WTC11 (cell line): ENCODE measurements at regions not wholly inside any gene's neighbourhood (a gene's known extent, or its start where the extent isn't known, plus 50 kb on each side); places are given as distances from the start of the nearest gene placed in this dataset.

Experiments used
- CREM ChIP-seq: sonication (generic); formaldehyde crosslinking; IDR thresholded peaks from 2 replicates; pipeline ENCODE4 v1.8.1; 2022; ENCODE audit warnings: mild to moderate bottlenecking, missing genetic modification reagents, moderate library complexity
- FOXJ3 ChIP-seq: sonication (generic); formaldehyde crosslinking; IDR thresholded peaks from 2 replicates; pipeline ENCODE4 v1.9.0; 2021; ENCODE audit warnings: missing genetic modification reagents, mild to moderate bottlenecking, borderline replicate concordance
- NFE2L1 ChIP-seq: sonication (generic); formaldehyde crosslinking; IDR thresholded peaks from 2 replicates; pipeline ENCODE4 v1.8.1; 2023; ENCODE audit warnings: missing genetic modification reagents
- NR2C2 ChIP-seq: sonication (generic); formaldehyde crosslinking; IDR thresholded peaks from 2 replicates; pipeline ENCODE4 v1.8.0; 2022; ENCODE audit warnings: mild to moderate bottlenecking, missing genetic modification reagents
- SMAD4 ChIP-seq: sonication (generic); formaldehyde crosslinking; IDR thresholded peaks from 2 replicates; pipeline ENCODE4 v1.8.0; 2022; ENCODE audit warnings: mild to moderate bottlenecking, missing genetic modification reagents
- TF ChIP-seq, protein P1 (sequence below): fragments of 250-450 bp; sonication (Bioruptor Pico); IDR thresholded peaks from 2 replicates; pipeline ENCODE4 v1.9.0; 2021; ENCODE audit warnings: mild to moderate bottlenecking
- TF ChIP-seq, protein P2 (sequence below): fragments of 200-600 bp; IDR thresholded peaks from 2 replicates; pipeline ENCODE4 v1.8.0; 2022; ENCODE audit warnings: antibody characterized with exemption
- TF ChIP-seq, protein P3 (sequence below): sonication (generic); formaldehyde crosslinking; IDR thresholded peaks from 2 replicates; pipeline ENCODE4 v1.8.0; 2022; ENCODE audit warnings: mild to moderate bottlenecking, missing genetic modification reagents
- TF ChIP-seq, protein P4 (sequence below): sonication (generic); formaldehyde crosslinking; IDR thresholded peaks from 2 replicates; pipeline ENCODE4 v1.8.1; 2022; ENCODE audit warnings: low read depth, missing genetic modification reagents, borderline replicate concordance
- TF ChIP-seq, protein P5 (sequence below): sonication (generic); formaldehyde crosslinking; IDR thresholded peaks from 2 replicates; pipeline ENCODE4 v1.8.0; 2022; ENCODE audit warnings: missing genetic modification reagents
- TF ChIP-seq, protein P6 (sequence below): sonication (generic); formaldehyde crosslinking; IDR thresholded peaks from 2 replicates; pipeline ENCODE4 v1.8.1; 2022; ENCODE audit warnings: low read depth, mild to moderate bottlenecking, moderate library complexity, missing genetic modification reagents, borderline replicate concordance
- TF ChIP-seq, protein P7 (sequence below): sonication (generic); formaldehyde crosslinking; IDR thresholded peaks from 2 replicates; pipeline ENCODE4 v1.8.1; 2023; ENCODE audit warnings: mild to moderate bottlenecking, missing genetic modification reagents, moderate library complexity
- TF ChIP-seq, protein P8 (sequence below): sonication (generic); formaldehyde crosslinking; IDR thresholded peaks from 2 replicates; pipeline ENCODE4 v1.8.0; 2022; ENCODE audit warnings: mild to moderate bottlenecking, missing genetic modification reagents
- TF ChIP-seq, protein P9 (sequence below): sonication (generic); formaldehyde crosslinking; IDR thresholded peaks from 2 replicates; pipeline ENCODE4 v1.8.0; 2023; ENCODE audit warnings: missing genetic modification reagents

DNA sequence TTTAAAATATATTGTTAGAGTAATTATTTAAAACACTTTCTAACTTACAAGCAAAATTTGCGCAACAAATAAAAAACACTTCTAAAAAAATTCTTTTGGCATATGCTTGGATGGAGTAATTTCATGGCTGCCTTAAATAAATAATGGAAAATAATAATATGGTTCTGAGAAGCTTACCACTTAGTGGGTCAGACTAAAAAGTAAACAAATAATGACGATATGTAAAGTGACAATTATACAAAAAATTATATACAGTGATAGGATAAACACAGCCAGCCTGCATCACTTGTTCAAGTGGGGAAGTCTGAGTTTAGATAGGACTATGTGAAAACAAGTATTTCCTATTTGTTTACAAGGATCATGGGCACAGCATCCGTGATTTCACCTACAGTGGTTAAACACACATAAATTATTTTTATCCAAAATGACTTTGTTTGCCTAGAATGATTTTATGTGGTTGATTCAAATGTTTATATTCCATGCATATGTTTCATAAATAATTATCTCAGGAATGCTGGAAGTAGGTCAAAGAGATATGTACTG, 141.7 kb upstream of the SEMA3D start:
- TF ChIP-seq, protein P1, sequence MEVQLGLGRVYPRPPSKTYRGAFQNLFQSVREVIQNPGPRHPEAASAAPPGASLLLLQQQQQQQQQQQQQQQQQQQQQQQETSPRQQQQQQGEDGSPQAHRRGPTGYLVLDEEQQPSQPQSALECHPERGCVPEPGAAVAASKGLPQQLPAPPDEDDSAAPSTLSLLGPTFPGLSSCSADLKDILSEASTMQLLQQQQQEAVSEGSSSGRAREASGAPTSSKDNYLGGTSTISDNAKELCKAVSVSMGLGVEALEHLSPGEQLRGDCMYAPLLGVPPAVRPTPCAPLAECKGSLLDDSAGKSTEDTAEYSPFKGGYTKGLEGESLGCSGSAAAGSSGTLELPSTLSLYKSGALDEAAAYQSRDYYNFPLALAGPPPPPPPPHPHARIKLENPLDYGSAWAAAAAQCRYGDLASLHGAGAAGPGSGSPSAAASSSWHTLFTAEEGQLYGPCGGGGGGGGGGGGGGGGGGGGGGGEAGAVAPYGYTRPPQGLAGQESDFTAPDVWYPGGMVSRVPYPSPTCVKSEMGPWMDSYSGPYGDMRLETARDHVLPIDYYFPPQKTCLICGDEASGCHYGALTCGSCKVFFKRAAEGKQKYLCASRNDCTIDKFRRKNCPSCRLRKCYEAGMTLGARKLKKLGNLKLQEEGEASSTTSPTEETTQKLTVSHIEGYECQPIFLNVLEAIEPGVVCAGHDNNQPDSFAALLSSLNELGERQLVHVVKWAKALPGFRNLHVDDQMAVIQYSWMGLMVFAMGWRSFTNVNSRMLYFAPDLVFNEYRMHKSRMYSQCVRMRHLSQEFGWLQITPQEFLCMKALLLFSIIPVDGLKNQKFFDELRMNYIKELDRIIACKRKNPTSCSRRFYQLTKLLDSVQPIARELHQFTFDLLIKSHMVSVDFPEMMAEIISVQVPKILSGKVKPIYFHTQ: no peak
- TF ChIP-seq, protein P2, sequence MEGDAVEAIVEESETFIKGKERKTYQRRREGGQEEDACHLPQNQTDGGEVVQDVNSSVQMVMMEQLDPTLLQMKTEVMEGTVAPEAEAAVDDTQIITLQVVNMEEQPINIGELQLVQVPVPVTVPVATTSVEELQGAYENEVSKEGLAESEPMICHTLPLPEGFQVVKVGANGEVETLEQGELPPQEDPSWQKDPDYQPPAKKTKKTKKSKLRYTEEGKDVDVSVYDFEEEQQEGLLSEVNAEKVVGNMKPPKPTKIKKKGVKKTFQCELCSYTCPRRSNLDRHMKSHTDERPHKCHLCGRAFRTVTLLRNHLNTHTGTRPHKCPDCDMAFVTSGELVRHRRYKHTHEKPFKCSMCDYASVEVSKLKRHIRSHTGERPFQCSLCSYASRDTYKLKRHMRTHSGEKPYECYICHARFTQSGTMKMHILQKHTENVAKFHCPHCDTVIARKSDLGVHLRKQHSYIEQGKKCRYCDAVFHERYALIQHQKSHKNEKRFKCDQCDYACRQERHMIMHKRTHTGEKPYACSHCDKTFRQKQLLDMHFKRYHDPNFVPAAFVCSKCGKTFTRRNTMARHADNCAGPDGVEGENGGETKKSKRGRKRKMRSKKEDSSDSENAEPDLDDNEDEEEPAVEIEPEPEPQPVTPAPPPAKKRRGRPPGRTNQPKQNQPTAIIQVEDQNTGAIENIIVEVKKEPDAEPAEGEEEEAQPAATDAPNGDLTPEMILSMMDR: no peak
- TF ChIP-seq SMAD4 (CRISPR knock-in tag) (no peak), NR2C2 (CRISPR knock-in tag) (no peak), NFE2L1 (CRISPR knock-in tag) (no peak), CREM (CRISPR knock-in tag) (no peak), FOXJ3 (no peak)
- TF ChIP-seq, protein P3, sequence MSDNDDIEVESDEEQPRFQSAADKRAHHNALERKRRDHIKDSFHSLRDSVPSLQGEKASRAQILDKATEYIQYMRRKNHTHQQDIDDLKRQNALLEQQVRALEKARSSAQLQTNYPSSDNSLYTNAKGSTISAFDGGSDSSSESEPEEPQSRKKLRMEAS (CRISPR knock-in tag): no peak
- TF ChIP-seq, protein P4, sequence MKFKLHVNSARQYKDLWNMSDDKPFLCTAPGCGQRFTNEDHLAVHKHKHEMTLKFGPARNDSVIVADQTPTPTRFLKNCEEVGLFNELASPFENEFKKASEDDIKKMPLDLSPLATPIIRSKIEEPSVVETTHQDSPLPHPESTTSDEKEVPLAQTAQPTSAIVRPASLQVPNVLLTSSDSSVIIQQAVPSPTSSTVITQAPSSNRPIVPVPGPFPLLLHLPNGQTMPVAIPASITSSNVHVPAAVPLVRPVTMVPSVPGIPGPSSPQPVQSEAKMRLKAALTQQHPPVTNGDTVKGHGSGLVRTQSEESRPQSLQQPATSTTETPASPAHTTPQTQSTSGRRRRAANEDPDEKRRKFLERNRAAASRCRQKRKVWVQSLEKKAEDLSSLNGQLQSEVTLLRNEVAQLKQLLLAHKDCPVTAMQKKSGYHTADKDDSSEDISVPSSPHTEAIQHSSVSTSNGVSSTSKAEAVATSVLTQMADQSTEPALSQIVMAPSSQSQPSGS (CRISPR knock-in tag): no peak
- TF ChIP-seq, protein P5, sequence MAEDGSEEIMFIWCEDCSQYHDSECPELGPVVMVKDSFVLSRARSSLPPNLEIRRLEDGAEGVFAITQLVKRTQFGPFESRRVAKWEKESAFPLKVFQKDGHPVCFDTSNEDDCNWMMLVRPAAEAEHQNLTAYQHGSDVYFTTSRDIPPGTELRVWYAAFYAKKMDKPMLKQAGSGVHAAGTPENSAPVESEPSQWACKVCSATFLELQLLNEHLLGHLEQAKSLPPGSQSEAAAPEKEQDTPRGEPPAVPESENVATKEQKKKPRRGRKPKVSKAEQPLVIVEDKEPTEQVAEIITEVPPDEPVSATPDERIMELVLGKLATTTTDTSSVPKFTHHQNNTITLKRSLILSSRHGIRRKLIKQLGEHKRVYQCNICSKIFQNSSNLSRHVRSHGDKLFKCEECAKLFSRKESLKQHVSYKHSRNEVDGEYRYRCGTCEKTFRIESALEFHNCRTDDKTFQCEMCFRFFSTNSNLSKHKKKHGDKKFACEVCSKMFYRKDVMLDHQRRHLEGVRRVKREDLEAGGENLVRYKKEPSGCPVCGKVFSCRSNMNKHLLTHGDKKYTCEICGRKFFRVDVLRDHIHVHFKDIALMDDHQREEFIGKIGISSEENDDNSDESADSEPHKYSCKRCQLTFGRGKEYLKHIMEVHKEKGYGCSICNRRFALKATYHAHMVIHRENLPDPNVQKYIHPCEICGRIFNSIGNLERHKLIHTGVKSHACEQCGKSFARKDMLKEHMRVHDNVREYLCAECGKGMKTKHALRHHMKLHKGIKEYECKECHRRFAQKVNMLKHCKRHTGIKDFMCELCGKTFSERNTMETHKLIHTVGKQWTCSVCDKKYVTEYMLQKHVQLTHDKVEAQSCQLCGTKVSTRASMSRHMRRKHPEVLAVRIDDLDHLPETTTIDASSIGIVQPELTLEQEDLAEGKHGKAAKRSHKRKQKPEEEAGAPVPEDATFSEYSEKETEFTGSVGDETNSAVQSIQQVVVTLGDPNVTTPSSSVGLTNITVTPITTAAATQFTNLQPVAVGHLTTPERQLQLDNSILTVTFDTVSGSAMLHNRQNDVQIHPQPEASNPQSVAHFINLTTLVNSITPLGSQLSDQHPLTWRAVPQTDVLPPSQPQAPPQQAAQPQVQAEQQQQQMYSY (CRISPR knock-in tag): no peak
- TF ChIP-seq, protein P6, sequence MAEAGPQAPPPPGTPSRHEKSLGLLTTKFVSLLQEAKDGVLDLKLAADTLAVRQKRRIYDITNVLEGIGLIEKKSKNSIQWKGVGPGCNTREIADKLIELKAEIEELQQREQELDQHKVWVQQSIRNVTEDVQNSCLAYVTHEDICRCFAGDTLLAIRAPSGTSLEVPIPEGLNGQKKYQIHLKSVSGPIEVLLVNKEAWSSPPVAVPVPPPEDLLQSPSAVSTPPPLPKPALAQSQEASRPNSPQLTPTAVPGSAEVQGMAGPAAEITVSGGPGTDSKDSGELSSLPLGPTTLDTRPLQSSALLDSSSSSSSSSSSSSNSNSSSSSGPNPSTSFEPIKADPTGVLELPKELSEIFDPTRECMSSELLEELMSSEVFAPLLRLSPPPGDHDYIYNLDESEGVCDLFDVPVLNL: no peak
- TF ChIP-seq, protein P7, sequence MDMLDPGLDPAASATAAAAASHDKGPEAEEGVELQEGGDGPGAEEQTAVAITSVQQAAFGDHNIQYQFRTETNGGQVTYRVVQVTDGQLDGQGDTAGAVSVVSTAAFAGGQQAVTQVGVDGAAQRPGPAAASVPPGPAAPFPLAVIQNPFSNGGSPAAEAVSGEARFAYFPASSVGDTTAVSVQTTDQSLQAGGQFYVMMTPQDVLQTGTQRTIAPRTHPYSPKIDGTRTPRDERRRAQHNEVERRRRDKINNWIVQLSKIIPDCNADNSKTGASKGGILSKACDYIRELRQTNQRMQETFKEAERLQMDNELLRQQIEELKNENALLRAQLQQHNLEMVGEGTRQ: no peak
- TF ChIP-seq, protein P8, sequence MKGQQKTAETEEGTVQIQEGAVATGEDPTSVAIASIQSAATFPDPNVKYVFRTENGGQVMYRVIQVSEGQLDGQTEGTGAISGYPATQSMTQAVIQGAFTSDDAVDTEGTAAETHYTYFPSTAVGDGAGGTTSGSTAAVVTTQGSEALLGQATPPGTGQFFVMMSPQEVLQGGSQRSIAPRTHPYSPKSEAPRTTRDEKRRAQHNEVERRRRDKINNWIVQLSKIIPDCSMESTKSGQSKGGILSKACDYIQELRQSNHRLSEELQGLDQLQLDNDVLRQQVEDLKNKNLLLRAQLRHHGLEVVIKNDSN (CRISPR knock-in tag): no peak
- TF ChIP-seq, protein P9, sequence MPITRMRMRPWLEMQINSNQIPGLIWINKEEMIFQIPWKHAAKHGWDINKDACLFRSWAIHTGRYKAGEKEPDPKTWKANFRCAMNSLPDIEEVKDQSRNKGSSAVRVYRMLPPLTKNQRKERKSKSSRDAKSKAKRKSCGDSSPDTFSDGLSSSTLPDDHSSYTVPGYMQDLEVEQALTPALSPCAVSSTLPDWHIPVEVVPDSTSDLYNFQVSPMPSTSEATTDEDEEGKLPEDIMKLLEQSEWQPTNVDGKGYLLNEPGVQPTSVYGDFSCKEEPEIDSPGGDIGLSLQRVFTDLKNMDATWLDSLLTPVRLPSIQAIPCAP (CRISPR knock-in tag): no peak
